ENCODE measurements at regions not wholly inside any gene's neighbourhood (a gene's known extent, or its start where the extent isn't known, plus 50 kb on each side); places are given as distances from the start of the nearest gene placed in this dataset.

GRCh38 chr21:27103768-27104167, 136.9 kb upstream of the ADAMTS5 start:
- Histone ChIP-seq H3K4me3 (ENCODE audit: low read depth in 2 of 2, low read length in 2 of 2) (no peak overlapping the region), H3K36me3 (ENCODE audit: control insufficient read depth, insufficient read depth, low read length) (no peaks in the 10 kb centered on the region), H3K9me3 (ENCODE audit: control insufficient read depth, insufficient read depth, low read depth, low read length) (no peaks in the 10 kb centered on the region), H3K4me1 (ENCODE audit: control insufficient read depth, insufficient read depth, low read length) (no peaks in the 10 kb centered on the region), H3K27me3 (ENCODE audit: control insufficient read depth, insufficient read depth, low read length) (no peaks in the 10 kb centered on the region), H3K27ac (ENCODE audit: low read length) (no peak overlapping the region)
- in situ Hi-C loops (cut with HindIII; ENCODE audit: low pct_unique_long_range_greater_than_20kb, low sequenced_read_pairs): no loop called here
- ATAC-seq (no peak), DNase-seq (ENCODE audit: low read depth, low spot score) (no peak)
- TF ChIP-seq TCF7L2 (IDR thresholded peaks at IDR 0.05; ENCODE audit: low read depth, low read length) (no peak), CTCF (IDR thresholded peaks at IDR 0.05) (no peak), REST (IDR thresholded peaks at IDR 0.05; ENCODE audit: insufficient read depth in 1 of 2, low read depth in 2 of 2, low read length in 1 of 2) (no peak), POLR2AphosphoS5 (IDR thresholded peaks at IDR 0.05; ENCODE audit: low read depth, low read length) (no peak), SIN3A (IDR thresholded peaks at IDR 0.05; ENCODE audit: borderline replicate concordance, insufficient read depth, low read depth, low read length) (no peak)
- BruUV-seq (replicated peaks): no TSS peak
- POLR2A ChIA-PET: no interaction called here
- CTCF ChIA-PET: no interaction called here
- intact Hi-C loops (cut with micrococcal nuclease; ENCODE audit: unreplicated experiment): no loop called here

GRCh38 chr21:27101523-27101922, 134.6 kb upstream of the ADAMTS5 start:
- H3K36me3 ChIP-seq (ENCODE audit: control insufficient read depth, insufficient read depth, low read length): no peaks in the 10 kb centered on the region
- no peak for ATAC-seq
- no TSS peak for BruUV-seq (replicated peaks)

More at GRCh38 chr21:27101523-27101922, 134.6 kb upstream of the ADAMTS5 start:
- no peak for DNase-seq (ENCODE audit: low read depth, low spot score)
- Histone ChIP-seq H3K4me1 (ENCODE audit: control insufficient read depth, insufficient read depth, low read length) (no peaks in the 10 kb centered on the region), H3K4me3 (ENCODE audit: low read depth in 2 of 2, low read length in 2 of 2) (no peak overlapping the region), H3K9me3 (ENCODE audit: control insufficient read depth, insufficient read depth, low read depth, low read length) (no peaks in the 10 kb centered on the region), H3K27me3 (ENCODE audit: control insufficient read depth, insufficient read depth, low read length) (no peaks in the 10 kb centered on the region), H3K27ac (ENCODE audit: low read length) (no peak overlapping the region)
- in situ Hi-C loops (cut with HindIII; ENCODE audit: low pct_unique_long_range_greater_than_20kb, low sequenced_read_pairs) (no loop called here), intact Hi-C loops (cut with micrococcal nuclease; ENCODE audit: unreplicated experiment) (no loop called here)
- TF ChIP-seq POLR2AphosphoS5 (IDR thresholded peaks at IDR 0.05; ENCODE audit: low read depth, low read length) (no peak), SIN3A (IDR thresholded peaks at IDR 0.05; ENCODE audit: borderline replicate concordance, insufficient read depth, low read depth, low read length) (no peak), CTCF (IDR thresholded peaks at IDR 0.05) (no peak), REST (IDR thresholded peaks at IDR 0.05; ENCODE audit: insufficient read depth in 1 of 2, low read depth in 2 of 2, low read length in 1 of 2) (no peak), TCF7L2 (IDR thresholded peaks at IDR 0.05; ENCODE audit: low read depth, low read length) (no peak)
- ChIA-PET POLR2A (no interaction called here), CTCF (no interaction called here)
